GM12874 (cell line): ENCODE measurements at regions not wholly inside any gene's neighbourhood (a gene's known extent, or its start where the extent isn't known, plus 50 kb on each side); places are given as distances from the start of the nearest gene placed in this dataset.

ENCODE experiments used
- TF ChIP-seq, protein P1 (sequence below): IDR thresholded peaks from 2 replicates; pipeline ENCODE4 v1.5.1; 2011; ENCODE audit warnings: low read depth, mild to moderate bottlenecking, control low read depth, low read length, moderate library complexity; ENCODE audit not compliant: insufficient read depth

DNA sequence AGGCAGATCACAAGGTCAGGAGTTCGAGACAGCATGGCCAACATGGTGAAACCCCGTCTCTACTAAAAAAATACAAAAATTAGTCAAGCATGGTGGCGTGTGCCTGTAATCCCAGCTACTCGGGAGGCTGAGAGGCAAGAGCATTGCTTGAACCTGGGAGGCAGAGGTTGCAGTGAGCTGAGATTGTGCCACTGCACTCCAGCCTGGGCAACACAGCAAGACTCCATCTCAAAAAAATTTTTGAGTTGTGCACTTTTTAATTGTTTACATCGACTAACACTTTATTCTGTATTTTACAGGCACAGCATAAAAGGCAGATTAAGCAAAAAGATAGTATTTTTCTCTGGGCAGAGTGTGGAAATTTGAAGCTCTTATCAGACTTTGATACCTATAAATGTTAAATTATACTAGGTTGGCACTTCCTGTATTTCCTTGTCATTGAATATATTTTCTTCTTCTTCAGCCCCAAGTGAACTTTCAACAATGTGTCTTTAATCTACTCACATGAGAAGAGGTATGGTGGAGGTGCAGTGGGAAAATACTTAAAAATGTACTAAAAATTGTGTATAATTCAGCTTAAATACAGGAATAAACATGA, 180.6 kb upstream of the ELL2 start:
- TF ChIP-seq, protein P1, sequence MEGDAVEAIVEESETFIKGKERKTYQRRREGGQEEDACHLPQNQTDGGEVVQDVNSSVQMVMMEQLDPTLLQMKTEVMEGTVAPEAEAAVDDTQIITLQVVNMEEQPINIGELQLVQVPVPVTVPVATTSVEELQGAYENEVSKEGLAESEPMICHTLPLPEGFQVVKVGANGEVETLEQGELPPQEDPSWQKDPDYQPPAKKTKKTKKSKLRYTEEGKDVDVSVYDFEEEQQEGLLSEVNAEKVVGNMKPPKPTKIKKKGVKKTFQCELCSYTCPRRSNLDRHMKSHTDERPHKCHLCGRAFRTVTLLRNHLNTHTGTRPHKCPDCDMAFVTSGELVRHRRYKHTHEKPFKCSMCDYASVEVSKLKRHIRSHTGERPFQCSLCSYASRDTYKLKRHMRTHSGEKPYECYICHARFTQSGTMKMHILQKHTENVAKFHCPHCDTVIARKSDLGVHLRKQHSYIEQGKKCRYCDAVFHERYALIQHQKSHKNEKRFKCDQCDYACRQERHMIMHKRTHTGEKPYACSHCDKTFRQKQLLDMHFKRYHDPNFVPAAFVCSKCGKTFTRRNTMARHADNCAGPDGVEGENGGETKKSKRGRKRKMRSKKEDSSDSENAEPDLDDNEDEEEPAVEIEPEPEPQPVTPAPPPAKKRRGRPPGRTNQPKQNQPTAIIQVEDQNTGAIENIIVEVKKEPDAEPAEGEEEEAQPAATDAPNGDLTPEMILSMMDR, result no peak

- TF ChIP-seq, protein P1, result no peak
Observed at GRCh38 chr5:96141749-96142148, 180.1 kb upstream of the ELL2 start.

DNA sequence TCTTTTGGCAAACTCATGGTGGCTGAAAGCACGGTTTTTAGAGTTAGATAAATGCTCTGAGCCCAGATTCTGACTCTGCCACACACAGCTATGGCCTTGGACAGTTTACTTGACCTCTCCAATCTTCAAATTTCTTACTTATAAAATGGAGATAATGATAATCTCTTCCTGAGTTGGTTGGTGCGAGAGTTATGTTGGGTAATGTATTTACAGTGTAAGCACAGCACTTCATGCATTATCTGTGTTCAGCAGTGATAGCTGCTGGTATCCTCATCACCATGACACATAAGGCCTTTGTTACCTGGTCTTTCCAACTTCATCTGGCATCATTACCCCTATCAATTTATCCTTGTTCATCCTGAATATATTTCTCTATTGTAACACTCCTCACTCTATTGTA, 178.8 kb upstream of the ELL2 start:
- TF ChIP-seq, protein P1, result no peak

DNA sequence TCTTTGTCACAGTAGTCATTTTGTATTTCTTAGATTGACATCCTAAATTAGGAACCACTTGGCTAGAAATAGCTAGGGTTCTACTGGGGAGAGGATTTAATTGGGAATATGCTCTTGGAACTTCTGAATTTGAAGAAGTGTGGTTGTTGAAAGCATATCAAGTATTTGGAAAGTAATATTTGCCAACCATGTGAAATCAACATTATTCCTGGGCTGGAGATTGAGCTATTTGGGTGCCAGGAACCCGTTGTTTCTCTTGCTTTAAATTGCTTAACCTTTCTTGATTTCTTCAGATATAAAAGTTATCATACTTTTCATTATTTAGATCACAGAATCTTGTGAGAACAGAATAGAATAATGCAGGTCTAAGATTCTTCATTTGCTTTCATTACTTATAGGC, 178.4 kb upstream of the ELL2 start:
- TF ChIP-seq, protein P1, result no peak

GRCh38 chr5:96134886-96135285, 173.2 kb upstream of the ELL2 start:
- TF ChIP-seq, protein P1, result no peak

DNA sequence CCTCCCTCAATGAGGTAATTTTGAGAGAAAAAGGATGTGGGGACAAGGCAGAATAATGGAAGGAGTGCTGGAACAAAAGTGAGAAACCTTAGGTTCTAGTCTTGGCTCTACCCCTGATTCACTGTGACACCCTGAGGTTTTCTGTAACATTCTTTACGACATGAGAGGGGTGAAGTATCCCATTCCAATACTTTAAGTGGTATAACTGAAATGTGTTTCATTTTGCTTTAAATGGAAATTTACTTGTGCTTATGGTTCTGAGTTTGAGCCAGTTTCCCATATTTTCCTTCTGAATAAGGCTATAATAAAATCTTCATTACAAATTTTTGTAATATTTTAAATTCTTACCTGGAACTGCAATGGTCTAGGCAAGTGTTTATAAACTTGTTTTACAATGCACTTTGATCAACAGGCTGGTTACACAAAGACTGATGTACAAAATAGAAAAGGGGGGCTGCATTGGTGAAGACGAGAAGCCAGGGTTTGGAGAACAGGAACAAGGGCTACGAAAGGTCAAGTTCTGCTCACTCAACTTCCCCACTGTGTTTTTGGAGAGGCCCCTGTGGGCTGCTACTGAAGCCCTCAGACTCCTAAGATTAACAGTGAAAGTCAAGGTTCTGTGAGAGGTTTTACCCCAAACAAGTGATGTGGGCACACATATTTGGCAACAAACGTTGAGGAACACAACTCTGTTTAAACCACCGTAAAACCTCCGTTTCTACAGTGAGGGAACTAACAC, 171.9 kb upstream of the ELL2 start:
- TF ChIP-seq, protein P1, result no peak

- TF ChIP-seq, protein P1, result no peak
Observed at GRCh38 chr5:96129276-96129675, 167.6 kb upstream of the ELL2 start.
